GM13977 (cell line): ENCODE measurements at regions not wholly inside any gene's neighbourhood (a gene's known extent, or its start where the extent isn't known, plus 50 kb on each side); places are given as distances from the start of the nearest gene placed in this dataset.

Experiments
- DNase-seq: peaks from one replicate; pipeline ENCODE4 v3.0.0; 2012; ENCODE audit warnings: low spot score
- in situ Hi-C: fragments of 300-500 bp; cut with MboI; formaldehyde crosslinking; loops from one replicate; pipeline ENCODE4 v1.12.0; 2022; ENCODE audit warnings: low sequenced_read_pairs, low pct_unique_long_range_greater_than_20kb, mixed read lengths, inconsistent platforms; ENCODE audit not compliant: unreplicated experiment
- TF ChIP-seq, protein P1 (sequence below): IDR thresholded peaks from 2 replicates; pipeline ENCODE4 v1.5.1; 2012; ENCODE audit warnings: mild to moderate bottlenecking, control low read depth; ENCODE audit not compliant: insufficient read depth; ENCODE audit errors: extremely low read depth, missing control alignments

DNA sequence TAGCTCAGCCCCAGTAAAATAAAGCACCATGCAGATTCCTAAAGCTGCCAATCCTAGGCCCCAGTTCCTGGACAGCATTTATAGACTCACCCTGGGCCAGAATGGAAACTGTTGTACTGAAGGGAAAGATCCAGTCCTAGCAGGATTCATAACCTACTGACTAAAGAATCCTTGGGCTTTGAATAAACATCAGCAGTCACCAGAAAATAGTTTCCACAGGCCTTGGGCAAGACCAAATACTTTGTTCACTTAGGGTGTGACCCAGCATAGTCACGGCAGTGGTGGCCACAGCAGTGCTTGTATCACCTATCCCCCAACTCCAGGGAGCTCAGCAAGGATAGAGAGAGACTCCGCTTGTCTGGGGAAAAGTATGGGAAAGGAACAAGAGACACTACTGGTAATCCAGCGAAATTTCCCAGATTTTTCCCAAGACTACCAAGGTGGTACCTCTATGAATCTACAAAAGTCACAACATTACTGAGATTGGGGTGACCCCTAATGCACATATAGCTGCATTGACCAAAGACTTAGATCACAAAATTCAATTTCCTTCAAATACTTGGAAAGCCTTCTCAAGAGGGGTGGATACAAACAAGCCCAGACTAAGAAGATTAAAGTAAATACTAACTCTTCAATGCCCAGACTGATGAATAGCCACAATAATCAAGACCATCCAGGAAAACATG lies 748.1 kb upstream of the LRATD1 start:
- TF ChIP-seq, protein P1, sequence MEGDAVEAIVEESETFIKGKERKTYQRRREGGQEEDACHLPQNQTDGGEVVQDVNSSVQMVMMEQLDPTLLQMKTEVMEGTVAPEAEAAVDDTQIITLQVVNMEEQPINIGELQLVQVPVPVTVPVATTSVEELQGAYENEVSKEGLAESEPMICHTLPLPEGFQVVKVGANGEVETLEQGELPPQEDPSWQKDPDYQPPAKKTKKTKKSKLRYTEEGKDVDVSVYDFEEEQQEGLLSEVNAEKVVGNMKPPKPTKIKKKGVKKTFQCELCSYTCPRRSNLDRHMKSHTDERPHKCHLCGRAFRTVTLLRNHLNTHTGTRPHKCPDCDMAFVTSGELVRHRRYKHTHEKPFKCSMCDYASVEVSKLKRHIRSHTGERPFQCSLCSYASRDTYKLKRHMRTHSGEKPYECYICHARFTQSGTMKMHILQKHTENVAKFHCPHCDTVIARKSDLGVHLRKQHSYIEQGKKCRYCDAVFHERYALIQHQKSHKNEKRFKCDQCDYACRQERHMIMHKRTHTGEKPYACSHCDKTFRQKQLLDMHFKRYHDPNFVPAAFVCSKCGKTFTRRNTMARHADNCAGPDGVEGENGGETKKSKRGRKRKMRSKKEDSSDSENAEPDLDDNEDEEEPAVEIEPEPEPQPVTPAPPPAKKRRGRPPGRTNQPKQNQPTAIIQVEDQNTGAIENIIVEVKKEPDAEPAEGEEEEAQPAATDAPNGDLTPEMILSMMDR = no peak
- DNase-seq = no peak
- in situ Hi-C loops = no loop called here

DNA sequence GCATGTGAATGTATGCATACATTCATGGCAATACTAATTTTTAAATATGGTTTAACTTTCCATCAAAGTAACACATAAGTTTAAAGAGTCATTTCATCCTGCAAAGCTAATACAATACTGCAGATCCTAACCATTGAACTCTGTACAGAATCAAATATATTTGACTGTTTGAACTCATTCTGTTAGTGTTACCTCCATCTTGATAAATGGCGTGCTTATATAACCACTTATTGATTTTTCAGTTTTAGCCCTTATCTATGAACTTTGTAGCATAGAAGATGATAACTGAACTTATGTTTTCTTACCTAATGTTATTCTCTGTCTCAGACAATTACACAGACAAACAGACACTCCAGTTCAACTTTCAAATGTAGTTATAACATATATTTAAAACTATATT lies 731.0 kb upstream of the LRATD1 start:
- TF ChIP-seq, protein P1 = no peak
- no peak for DNase-seq
- in situ Hi-C loops = no loop called here

DNA sequence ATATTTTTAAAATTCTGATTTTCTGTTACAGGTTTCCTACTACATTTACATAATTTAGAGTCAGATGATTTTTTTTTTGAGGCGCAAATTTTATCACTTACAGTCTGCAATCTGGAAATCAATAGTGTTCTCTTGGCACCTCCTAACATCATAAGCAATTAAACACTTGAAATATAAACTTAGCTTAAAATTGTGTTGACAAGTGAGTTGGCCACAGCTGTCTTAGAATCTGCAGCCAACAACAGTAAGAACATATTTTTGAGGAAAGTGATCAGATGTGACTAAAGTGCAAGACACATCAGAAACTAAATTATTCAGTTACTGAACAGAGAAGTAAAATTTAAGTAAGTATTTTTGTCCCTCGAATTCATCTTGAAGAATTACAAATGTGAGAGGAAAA lies 726.7 kb upstream of the LRATD1 start:
- TF ChIP-seq, protein P1 = no peak
- no peak for DNase-seq
- in situ Hi-C loops = no loop called here

GRCh38 chr2:13916066-13916465 lies 716.5 kb upstream of the LRATD1 start:
- in situ Hi-C loops = no loop called here
- no peak for DNase-seq
- TF ChIP-seq, protein P1 = no peak

- TF ChIP-seq, protein P1 = no peak
- DNase-seq = no peak
- in situ Hi-C loops = no loop called here
Measured at GRCh38 chr2:13917958-13918357, 714.6 kb upstream of the LRATD1 start.

GRCh38 chr2:13919981-13920382 lies 712.5 kb upstream of the LRATD1 start:
- in situ Hi-C loops = no loop called here
- TF ChIP-seq, protein P1 = no peak
- no peak for DNase-seq
